Gastrocnemius medialis (tissue), 4 donors: ENCODE measurements at regions not wholly inside any gene's neighbourhood (a gene's known extent, or its start where the extent isn't known, plus 50 kb on each side); places are given as distances from the start of the nearest gene placed in this dataset.

Experiments used
- ATAC-seq, 2 donors: fragments of 150-250 bp; one replicate each; pipeline ENCODE4 v1.9.1; 2016
- DNase-seq, 2 donors: peaks; one replicate each; pipeline ENCODE4 v3.0.0-alpha.2; 2019
- H3K27ac ChIP-seq, 4 donors: fragments of 200-600 bp; sonication (generic); 1 replicate in 1 of 4; 2 replicates in 3 of 4; pipeline ENCODE4 v1.5.1; 2016 to 2018; ENCODE audit warnings: mild to moderate bottlenecking in 2 of 4, moderate library complexity in 1 of 4
- H3K27me3 ChIP-seq, 3 donors: fragments of 200-600 bp; sonication (generic) in 2 of 3; 1 replicate in 1 of 3; 2 replicates in 2 of 3; pipeline versions ENCODE4 v1.5.1 to v1.6.0; 2016 to 2019; ENCODE audit warnings: mild to moderate bottlenecking in 1 of 3, moderate library complexity in 1 of 3
- H3K36me3 ChIP-seq, 2 donors: fragments of 200-600 bp; sonication (generic) in 1 of 2; one replicate each; pipeline ENCODE4 v1.5.1; 2017 to 2018
- H3K4me1 ChIP-seq, 2 donors: fragments of 200-600 bp; sonication (generic) in 1 of 2; one replicate each; pipeline ENCODE4 v1.5.1; 2016 to 2017; ENCODE audit warnings: mild to moderate bottlenecking in 2 of 2
- H3K4me3 ChIP-seq, 4 donors: fragments of 200-600 bp; sonication (generic) in 3 of 4; 1 replicate in 1 of 4; 2 replicates in 3 of 4; pipeline ENCODE4 v1.5.1; 2016 to 2019; ENCODE audit warnings: mild to moderate bottlenecking in 2 of 4
- H3K9me3 ChIP-seq, 3 donors: fragments of 200-600 bp; sonication (generic) in 2 of 3; 1 replicate in 1 of 3; 2 replicates in 2 of 3; pipeline ENCODE4 v1.5.1; 2016 to 2019
- CTCF ChIP-seq, 5 experiments: fragments of 450-650 bp in 3 of 5; fragments of 200-600 bp in 2 of 5; sonication (generic) in 2 of 5; IDR thresholded peaks in 4 of 5; conservative IDR thresholded peaks in 1 of 5; 1 replicate in 4 of 5; 2 replicates in 1 of 5; pipeline ENCODE4 v1.5.1; 2016 to 2019; ENCODE audit warnings: antibody characterized with exemption in 5 of 5, mild to moderate bottlenecking in 3 of 5, moderate library complexity in 3 of 5
- POLR2A ChIP-seq, 2 donors: fragments of 450-650 bp; IDR thresholded peaks; one replicate each; pipeline ENCODE4 v1.6.1; 2017; ENCODE audit warnings: antibody characterized with exemption in 2 of 2, mild to moderate bottlenecking in 2 of 2, moderate library complexity in 2 of 2
- in situ Hi-C, 4 donors: fragments of 200-750 bp; cut with MboI; loops; one replicate each; pipeline versions ENCODE4 v1.15.0 to v1.8.0; 2017; ENCODE audit warnings: low sequenced_read_pairs in 4 of 4
- intact Hi-C: fragments of 100-400 bp; cut with DNase I; formaldehyde crosslinking; loops from one replicate; pipeline ENCODE4 v1.15.1; 2023; ENCODE audit warnings: low total_unique reads

GRCh38 chr2:147665105-147665504 is 179.7 kb upstream of the ACVR2A start:
- Histone ChIP-seq H3K4me1 (no peaks in the 10 kb centered on the region), H3K9me3 (no peaks in the 10 kb centered on the region), H3K27me3 (no peaks in the 10 kb centered on the region), H3K27ac (no peak overlapping the region), H3K36me3 (no peaks in the 10 kb centered on the region), H3K4me3 (no peak overlapping the region)
- TF ChIP-seq CTCF (IDR thresholded peaks at IDR 0.05 in 4 of 5, conservative IDR thresholded peaks at IDR 0.05 in 1 of 5) (no peak), POLR2A (IDR thresholded peaks at IDR 0.05) (no peak)
- DNase-seq (no peak), ATAC-seq (no peak)
- intact Hi-C loops (no loop called here), in situ Hi-C loops (no loop called here)

- H3K27ac ChIP-seq, result no peak overlapping the region
- ATAC-seq, result no peak
- no peak for TF ChIP-seq CTCF (IDR thresholded peaks at IDR 0.05 in 4 of 5, conservative IDR thresholded peaks at IDR 0.05 in 1 of 5)
- TF ChIP-seq POLR2A (IDR thresholded peaks at IDR 0.05), result no peak
Observed at GRCh38 chr2:147663962-147664361, 180.9 kb upstream of the ACVR2A start.

GRCh38 chr2:147663153-147663961 is 181.5 kb upstream of the ACVR2A start:
- no peak for DNase-seq
- no peak for ATAC-seq
- in situ Hi-C loops, result no loop called here
- Histone ChIP-seq H3K36me3 (no peaks in the 10 kb centered on the region), H3K4me3 (no peak overlapping the region), H3K27ac (no peak overlapping the region), H3K4me1 (no peaks in the 10 kb centered on the region), H3K9me3 (no peaks in the 10 kb centered on the region), H3K27me3 (no peaks in the 10 kb centered on the region)
- no peak for TF ChIP-seq POLR2A (IDR thresholded peaks at IDR 0.05)
- intact Hi-C loops, result no loop called here

More at GRCh38 chr2:147663962-147664361, 180.9 kb upstream of the ACVR2A start:
- DNase-seq, result no peak
- H3K27me3 ChIP-seq, result no peaks in the 10 kb centered on the region
- no peaks in the 10 kb centered on the region for H3K4me1 ChIP-seq
- no peaks in the 10 kb centered on the region for H3K9me3 ChIP-seq
- in situ Hi-C loops (no loop called here), intact Hi-C loops (no loop called here)
- no peaks in the 10 kb centered on the region for H3K36me3 ChIP-seq
- no peak overlapping the region for H3K4me3 ChIP-seq

- Histone ChIP-seq H3K4me1 (no peaks in the 10 kb centered on the region), H3K4me3 (no peak overlapping the region), H3K9me3 (no peaks in the 10 kb centered on the region), H3K27ac (no peak overlapping the region), H3K36me3 (no peaks in the 10 kb centered on the region), H3K27me3 (no peaks in the 10 kb centered on the region)
- intact Hi-C loops (no loop called here), in situ Hi-C loops (no loop called here)
- DNase-seq, result no peak
- ATAC-seq, result no peak
- TF ChIP-seq CTCF (IDR thresholded peaks at IDR 0.05 in 4 of 5, conservative IDR thresholded peaks at IDR 0.05 in 1 of 5) (no peak), POLR2A (IDR thresholded peaks at IDR 0.05) (no peak)
Observed at GRCh38 chr2:147662221-147662620, 182.6 kb upstream of the ACVR2A start.

- in situ Hi-C loops, result no loop called here
Observed at GRCh38 chr2:147660680-147661079, 184.1 kb upstream of the ACVR2A start.

More at GRCh38 chr2:147660680-147661079, 184.1 kb upstream of the ACVR2A start:
- intact Hi-C loops, result no loop called here
- no peaks in the 10 kb centered on the region for H3K36me3 ChIP-seq
- H3K9me3 ChIP-seq, result no peaks in the 10 kb centered on the region
- DNase-seq (no peak), ATAC-seq (no peak)
- H3K27ac ChIP-seq, result no peak overlapping the region
- no peak overlapping the region for H3K4me3 ChIP-seq
- no peak for TF ChIP-seq POLR2A (IDR thresholded peaks at IDR 0.05)
- TF ChIP-seq CTCF (IDR thresholded peaks at IDR 0.05 in 4 of 5, conservative IDR thresholded peaks at IDR 0.05 in 1 of 5), result no peak
- no peaks in the 10 kb centered on the region for H3K27me3 ChIP-seq
- H3K4me1 ChIP-seq, result no peaks in the 10 kb centered on the region
